Ovary (tissue), 7 donors: ENCODE measurements at regions not wholly inside any gene's neighbourhood (a gene's known extent, or its start where the extent isn't known, plus 50 kb on each side); places are given as distances from the start of the nearest gene placed in this dataset.

Experiments
- DNase-seq, 5 donors: peaks; one replicate each; pipeline ENCODE4 v3.0.0-alpha.2; 2019 to 2020
- H3K27ac ChIP-seq, 2 donors: fragments of 200-600 bp; one replicate each; pipeline versions ENCODE4 v1.5.1 to v1.8.0; 2019 to 2022
- H3K27me3 ChIP-seq: fragments of 200-600 bp; one replicate; pipeline ENCODE4 v1.8.0; 2022
- H3K36me3 ChIP-seq: fragments of 200-600 bp; sonication (generic); one replicate; pipeline ENCODE4 v1.5.1; 2019
- H3K4me1 ChIP-seq: one replicate; pipeline ENCODE4 v1.8.1; 2013; ENCODE audit warnings: mild to moderate bottlenecking, moderate library complexity; ENCODE audit not compliant: insufficient read depth
- H3K4me3 ChIP-seq: fragments of 200-600 bp; sonication (generic); one replicate; pipeline ENCODE4 v1.5.1; 2017
- H3K9me3 ChIP-seq, 2 donors: fragments of 200-600 bp in 1 of 2; sonication (generic) in 1 of 2; one replicate each; pipeline versions ENCODE4 v1.5.1 to v1.8.1; 2013 to 2019; ENCODE audit warnings: mild to moderate bottlenecking in 1 of 2, moderate library complexity in 1 of 2
- EP300 ChIP-seq: sonication (generic); formaldehyde crosslinking; IDR thresholded peaks from one replicate; pipeline ENCODE4 v1.6.1; 2017; ENCODE audit warnings: antibody characterized with exemption
- POLR2A ChIP-seq: fragments of 450-650 bp; IDR thresholded peaks from one replicate; pipeline ENCODE4 v1.6.1; 2017; ENCODE audit warnings: antibody characterized with exemption, mild to moderate bottlenecking, moderate library complexity
- WGBS, 3 donors: extraction: QIAGEN DNeasy Blood & Tissue Kit in 1 of 3; methylation state at CpG; one replicate each; pipeline versions ENCODE4 v1.1.5 to v1.1.7; 2013 to 2017; 5-methylcytosine and 5-hydroxymethylcytosine counted together
- intact Hi-C, 4 donors: fragments of 100-400 bp; cut with DNase I; formaldehyde crosslinking; loops; one replicate each; pipeline versions ENCODE4 v1.11.0 to v1.15.1; 2022 to 2023
- TF ChIP-seq, protein P1 (sequence below), 3 donors: fragments of 450-650 bp in 2 of 3; fragments of 200-600 bp in 1 of 3; IDR thresholded peaks; one replicate each; pipeline versions ENCODE4 v1.5.1 to v1.8.0; 2016 to 2022; ENCODE audit warnings: antibody characterized with exemption in 3 of 3, mild to moderate bottlenecking in 1 of 3
- donor health status: DM: no; HTN: no; CAD: no; lungs with moderate emphysema.
- donor health status: DM: no; HTN: no; CAD: no.
- donor health status: Bipolar disorder and iron deficiency.
- donor health status: DM: no; HTN: no; CAD: no.
- donor health status: DM: yes; HTN: yes; CAD: no.

DNA sequence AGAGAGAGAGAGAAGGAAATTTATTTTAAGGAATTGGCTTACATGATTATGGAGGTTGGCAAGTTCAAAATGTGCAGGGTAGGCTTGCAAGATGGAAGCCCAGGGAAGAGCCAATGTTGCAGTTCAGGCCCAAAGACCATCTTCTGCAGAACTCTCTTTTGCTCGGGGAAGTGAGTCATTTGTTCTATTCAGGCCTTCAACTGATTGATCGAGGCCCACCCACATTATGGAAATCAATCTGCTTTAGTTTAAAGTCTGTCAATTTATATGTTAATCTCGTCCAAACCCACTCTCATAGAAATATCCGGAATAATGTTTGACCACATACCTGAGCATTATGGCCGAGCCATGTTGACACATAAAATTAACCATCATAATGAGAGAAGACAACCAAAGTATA lies 113.3 kb upstream of the CXCL12 start:
- 56 to 95% (median 94%) methylated on average over 5 of the region's 5 CpGs for WGBS, 3 donors
- H3K36me3 ChIP-seq: no peaks in the 10 kb centered on the region

DNA sequence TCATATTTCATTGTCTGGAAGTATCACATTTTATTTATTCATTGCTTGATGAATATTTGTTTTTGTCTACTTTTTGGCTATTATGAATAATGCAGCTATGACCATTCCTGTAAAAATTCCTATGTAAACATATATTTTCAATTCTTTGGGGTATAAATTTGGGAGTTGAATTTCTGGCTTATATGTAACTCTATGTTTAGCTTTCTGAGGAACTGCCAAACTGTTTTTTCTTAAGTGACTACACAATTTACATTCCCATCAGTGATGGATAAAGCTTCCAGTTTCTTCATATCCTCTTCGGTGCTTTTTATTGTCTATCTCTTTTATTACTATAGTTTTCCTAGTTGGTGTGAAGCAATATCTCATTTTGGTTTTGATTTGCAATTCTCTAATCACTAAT lies 115.6 kb upstream of the CXCL12 start:
- intact Hi-C loops: no loop called here
- TF ChIP-seq, protein P1, sequence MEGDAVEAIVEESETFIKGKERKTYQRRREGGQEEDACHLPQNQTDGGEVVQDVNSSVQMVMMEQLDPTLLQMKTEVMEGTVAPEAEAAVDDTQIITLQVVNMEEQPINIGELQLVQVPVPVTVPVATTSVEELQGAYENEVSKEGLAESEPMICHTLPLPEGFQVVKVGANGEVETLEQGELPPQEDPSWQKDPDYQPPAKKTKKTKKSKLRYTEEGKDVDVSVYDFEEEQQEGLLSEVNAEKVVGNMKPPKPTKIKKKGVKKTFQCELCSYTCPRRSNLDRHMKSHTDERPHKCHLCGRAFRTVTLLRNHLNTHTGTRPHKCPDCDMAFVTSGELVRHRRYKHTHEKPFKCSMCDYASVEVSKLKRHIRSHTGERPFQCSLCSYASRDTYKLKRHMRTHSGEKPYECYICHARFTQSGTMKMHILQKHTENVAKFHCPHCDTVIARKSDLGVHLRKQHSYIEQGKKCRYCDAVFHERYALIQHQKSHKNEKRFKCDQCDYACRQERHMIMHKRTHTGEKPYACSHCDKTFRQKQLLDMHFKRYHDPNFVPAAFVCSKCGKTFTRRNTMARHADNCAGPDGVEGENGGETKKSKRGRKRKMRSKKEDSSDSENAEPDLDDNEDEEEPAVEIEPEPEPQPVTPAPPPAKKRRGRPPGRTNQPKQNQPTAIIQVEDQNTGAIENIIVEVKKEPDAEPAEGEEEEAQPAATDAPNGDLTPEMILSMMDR (IDR thresholded peaks at IDR 0.05): no peak
- TF ChIP-seq EP300 (no peak), POLR2A (no peak)

More for the DNA sequence above, 113.3 kb upstream of the CXCL12 start:
- H3K4me3 ChIP-seq: no peak overlapping the region
- TF ChIP-seq POLR2A (no peak), EP300 (no peak)
- TF ChIP-seq, protein P1 (IDR thresholded peaks at IDR 0.05): no peak
- no peaks in the 10 kb centered on the region for H3K4me1 ChIP-seq
- no peak overlapping the region for H3K27ac ChIP-seq
- intact Hi-C loops: no loop called here
- H3K9me3 ChIP-seq: no peaks in the 10 kb centered on the region
- DNase-seq: no peak
- H3K27me3 ChIP-seq: no peaks in the 10 kb centered on the region

DNA sequence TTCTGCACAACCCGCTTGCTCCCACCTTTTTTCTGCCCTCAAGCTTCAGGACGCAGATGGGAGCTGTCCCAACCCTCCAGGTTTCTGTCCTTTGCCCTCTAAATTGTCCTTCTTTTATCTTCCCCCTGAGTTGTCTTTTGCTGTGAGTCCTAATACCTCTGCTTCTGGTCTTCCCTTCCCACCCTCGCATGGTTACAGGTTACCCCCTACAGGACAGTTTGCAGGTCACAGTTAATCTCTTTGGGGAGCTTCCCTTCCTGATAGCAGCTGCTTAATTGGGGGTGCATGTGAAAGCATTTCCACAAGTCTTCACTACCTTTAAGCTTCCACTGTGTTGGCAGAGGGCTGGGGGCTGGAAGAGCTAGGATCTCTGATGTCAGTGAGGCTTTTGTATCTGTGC lies 121.5 kb upstream of the CXCL12 start:
- intact Hi-C loops: no loop called here
- no peaks in the 10 kb centered on the region for H3K9me3 ChIP-seq
- no peaks in the 10 kb centered on the region for H3K36me3 ChIP-seq
- 86 to 91% (median 88%) methylated on average over 3 of the region's 3 CpGs for WGBS, 3 donors
- DNase-seq: no peak
- H3K27ac ChIP-seq: no peak overlapping the region
- TF ChIP-seq EP300 (no peak), POLR2A (no peak)
- TF ChIP-seq, protein P1 (IDR thresholded peaks at IDR 0.05): no peak
- no peaks in the 10 kb centered on the region for H3K27me3 ChIP-seq
- H3K4me1 ChIP-seq: no peaks in the 10 kb centered on the region
- no peak overlapping the region for H3K4me3 ChIP-seq

More for the DNA sequence above, 115.6 kb upstream of the CXCL12 start:
- H3K27me3 ChIP-seq: no peaks in the 10 kb centered on the region
- H3K9me3 ChIP-seq: no peaks in the 10 kb centered on the region
- no peak overlapping the region for H3K27ac ChIP-seq
- DNase-seq: no peak
- no peaks in the 10 kb centered on the region for H3K36me3 ChIP-seq
- H3K4me3 ChIP-seq: no peak overlapping the region
- no peaks in the 10 kb centered on the region for H3K4me1 ChIP-seq
- 0 to 57% (median 57%) methylated on average over 1 of the region's 1 CpG for WGBS, 3 donors

DNA sequence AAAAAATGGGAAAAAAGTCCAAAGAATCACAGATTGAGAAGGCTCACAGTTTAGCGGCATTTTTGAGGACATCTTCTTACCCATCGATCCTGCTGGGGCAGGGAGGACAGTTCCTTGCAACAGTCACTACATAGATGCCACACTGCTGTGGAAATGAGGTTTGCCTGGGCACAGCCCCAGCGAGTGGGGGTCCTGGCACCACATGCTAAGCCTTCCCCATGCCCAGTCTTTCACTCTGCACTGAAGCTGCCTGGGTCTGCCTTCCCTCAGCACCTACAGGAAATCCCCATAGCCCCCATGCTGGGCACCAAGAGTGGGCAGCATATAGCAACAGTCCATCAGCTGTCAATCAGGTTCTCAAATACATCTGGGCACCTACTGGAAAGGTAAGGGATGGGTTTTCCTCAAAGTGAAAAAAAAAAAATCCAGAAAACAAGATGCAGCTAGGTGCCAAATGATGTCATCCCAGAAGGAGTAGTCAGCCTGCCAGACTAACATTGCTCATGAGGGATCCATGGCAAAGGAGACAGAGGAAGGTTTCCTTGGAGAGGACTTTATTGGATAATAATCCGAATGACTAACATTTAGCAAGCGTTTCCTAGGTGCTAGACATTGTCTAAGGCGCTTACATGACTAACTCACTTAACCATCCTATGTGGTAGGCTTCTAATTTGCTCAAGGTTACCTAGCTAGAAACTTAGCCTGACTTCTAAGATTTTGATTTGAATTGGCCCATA lies 125.7 kb upstream of the CXCL12 start:
- DNase-seq: no peak
- intact Hi-C loops: no loop called here
- H3K4me3 ChIP-seq: no peak overlapping the region
- no peaks in the 10 kb centered on the region for H3K9me3 ChIP-seq
- H3K4me1 ChIP-seq: no peaks in the 10 kb centered on the region
- no peaks in the 10 kb centered on the region for H3K27me3 ChIP-seq
- 85 to 89% (median 89%) methylated on average over 6 of the region's 6 CpGs for WGBS, 3 donors
- H3K36me3 ChIP-seq: no peaks in the 10 kb centered on the region
- no peak overlapping the region for H3K27ac ChIP-seq
- TF ChIP-seq POLR2A: no peak
- TF ChIP-seq EP300: no peak
- TF ChIP-seq, protein P1 (IDR thresholded peaks at IDR 0.05): no peak
